ENCODE measurements at regions not wholly inside any gene's neighbourhood (a gene's known extent, or its start where the extent isn't known, plus 50 kb on each side); places are given as distances from the start of the nearest gene placed in this dataset.

DNA sequence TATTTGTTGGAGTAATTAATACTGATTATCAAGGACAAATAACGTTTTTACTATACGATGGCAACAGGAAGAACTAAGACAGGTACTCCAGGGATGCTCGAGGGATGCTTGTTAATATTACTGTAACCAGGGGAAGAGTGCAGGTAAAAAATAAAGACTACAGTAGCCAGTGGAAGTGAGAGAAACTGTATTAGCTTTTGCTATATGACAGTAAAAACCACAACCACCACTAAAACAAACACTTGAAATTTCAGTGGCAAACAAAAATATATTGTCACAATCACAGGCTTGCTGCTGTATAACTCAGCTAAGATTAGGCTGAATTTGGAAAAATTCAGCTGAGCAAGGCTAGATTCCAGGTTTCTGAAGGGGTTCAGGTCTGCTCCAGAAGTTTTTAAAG, 812.6 kb upstream of the ADGRL4 start:
- TF ChIP-seq EZH2 (IDR thresholded peaks at IDR 0.05) (no peak), POLR2AphosphoS5 (IDR thresholded peaks at IDR 0.05; ENCODE audit: borderline replicate concordance, low read depth, low read length) (no peak)

Data from SK-N-MC (cell line).